AG09309 (cell line): ENCODE measurements at regions not wholly inside any gene's neighbourhood (a gene's known extent, or its start where the extent isn't known, plus 50 kb on each side); places are given as distances from the start of the nearest gene placed in this dataset.

Experiments
- DNase-seq: peaks from one replicate; pipeline ENCODE4 v3.0.0-alpha.2; 2010; ENCODE audit warnings: low read depth
- H3K4me3 ChIP-seq: 2 replicates; pipeline ENCODE4 v1.5.1; 2011; ENCODE audit warnings: mild to moderate bottlenecking, low read depth, low read length, moderate library complexity; ENCODE audit not compliant: control insufficient read depth
- CTCF ChIP-seq: IDR thresholded peaks from 2 replicates; pipeline ENCODE4 v1.5.1; 2011; ENCODE audit warnings: mild to moderate bottlenecking, low read depth, low read length, inconsistent platforms; ENCODE audit not compliant: insufficient read depth, control insufficient read depth; ENCODE audit errors: missing control alignments

GRCh38 chr9:1355656-1356055, 305.5 kb downstream of the DMRT2 start:
- no peak for TF ChIP-seq CTCF
- H3K4me3 ChIP-seq = no peak overlapping the region
- no peak for DNase-seq

GRCh38 chr9:1362845-1363244, 312.7 kb downstream of the DMRT2 start:
- no peak for DNase-seq
- no peak for TF ChIP-seq CTCF
- no peak overlapping the region for H3K4me3 ChIP-seq

- no peak overlapping the region for H3K4me3 ChIP-seq
- TF ChIP-seq CTCF = no peak
- DNase-seq = no peak
Observed at GRCh38 chr9:1366276-1366675, 316.1 kb downstream of the DMRT2 start.

GRCh38 chr9:1369297-1369696, 319.1 kb downstream of the DMRT2 start:
- no peak overlapping the region for H3K4me3 ChIP-seq
- no peak for TF ChIP-seq CTCF
- DNase-seq = no peak

- H3K4me3 ChIP-seq = no peak overlapping the region
- no peak for DNase-seq
- no peak for TF ChIP-seq CTCF
Observed at GRCh38 chr9:1373445-1373844, 323.3 kb downstream of the DMRT2 start.

- no peak for DNase-seq
- H3K4me3 ChIP-seq = no peak overlapping the region
- no peak for TF ChIP-seq CTCF
Observed at GRCh38 chr9:1383899-1384455, 333.8 kb downstream of the DMRT2 start.

GRCh38 chr9:1384816-1385215, 334.7 kb downstream of the DMRT2 start:
- no peak for DNase-seq
- TF ChIP-seq CTCF = no peak
- H3K4me3 ChIP-seq = no peak overlapping the region
